ENCODE measurements at regions not wholly inside any gene's neighbourhood (a gene's known extent, or its start where the extent isn't known, plus 50 kb on each side); places are given as distances from the start of the nearest gene placed in this dataset.
"Not testable (repeated sequence)": the region's sequence is repeated elsewhere in the genome, so short reads cannot be mapped to it uniquely, and the experiment has no call there.

GRCh38 chr10:120188950-120189349 is 268.1 kb upstream of the PLPP4 start:
- no peak for DNase-seq (ENCODE audit: low read depth, low spot score)

GRCh38 chr10:120195984-120196712 is 260.9 kb upstream of the PLPP4 start:
- DNase-seq (ENCODE audit: low read depth, low spot score): no peak

GRCh38 chr10:120204877-120205276 is 252.2 kb upstream of the PLPP4 start:
- DNase-seq (ENCODE audit: low read depth, low spot score): no peak

- DNase-seq (ENCODE audit: low read depth, low spot score): no peak
Measured at GRCh38 chr10:120205368-120206018, 251.5 kb upstream of the PLPP4 start.

- DNase-seq (ENCODE audit: low read depth, low spot score): no peak
Measured at GRCh38 chr10:120208488-120208887, 248.5 kb upstream of the PLPP4 start.

- no peak for DNase-seq (ENCODE audit: low read depth, low spot score)
Measured at GRCh38 chr10:120209124-120209762, 247.8 kb upstream of the PLPP4 start.

GRCh38 chr10:120212275-120212674 is 244.8 kb upstream of the PLPP4 start:
- no peak for DNase-seq (ENCODE audit: low read depth, low spot score)

- not testable (repeated sequence) for DNase-seq (ENCODE audit: low read depth, low spot score)
Measured at GRCh38 chr10:120213283-120213682, 243.7 kb upstream of the PLPP4 start.

- DNase-seq (ENCODE audit: low read depth, low spot score): no peak
Measured at GRCh38 chr10:120217736-120218135, 239.3 kb upstream of the PLPP4 start.

- DNase-seq (ENCODE audit: low read depth, low spot score): peak; percentile 57
Measured at GRCh38 chr10:120221873-120222485, 235.0 kb upstream of the PLPP4 start.

GRCh38 chr10:120229641-120230040 is 227.4 kb upstream of the PLPP4 start:
- DNase-seq (ENCODE audit: low read depth, low spot score): no peak

GRCh38 chr10:120239695-120240094 is 217.3 kb upstream of the PLPP4 start:
- DNase-seq (ENCODE audit: low read depth, low spot score): not testable (repeated sequence)

- no peak for DNase-seq (ENCODE audit: low read depth, low spot score)
Measured at GRCh38 chr10:120251821-120252442, 205.1 kb upstream of the PLPP4 start.

GRCh38 chr10:120253131-120253530 is 203.9 kb upstream of the PLPP4 start:
- DNase-seq (ENCODE audit: low read depth, low spot score): no peak

- DNase-seq (ENCODE audit: low read depth, low spot score): no peak
Measured at GRCh38 chr10:120260456-120260855, 196.6 kb upstream of the PLPP4 start.

GRCh38 chr10:120262857-120263547 is 194.0 kb upstream of the PLPP4 start:
- DNase-seq (ENCODE audit: low read depth, low spot score): no peak

GRCh38 chr10:120266022-120266421 is 191.0 kb upstream of the PLPP4 start:
- no peak for DNase-seq (ENCODE audit: low read depth, low spot score)

GRCh38 chr10:120270906-120271305 is 186.1 kb upstream of the PLPP4 start:
- no peak for DNase-seq (ENCODE audit: low read depth, low spot score)

- DNase-seq (ENCODE audit: low read depth, low spot score): no peak
Measured at GRCh38 chr10:120271696-120272095, 185.3 kb upstream of the PLPP4 start.

- DNase-seq (ENCODE audit: low read depth, low spot score): no peak
Measured at GRCh38 chr10:120272350-120272749, 184.7 kb upstream of the PLPP4 start.

- DNase-seq (ENCODE audit: low read depth, low spot score): peak; percentile 28
Measured at GRCh38 chr10:120278069-120278468, 179.0 kb upstream of the PLPP4 start.
